A673 (cell line): ENCODE measurements at regions not wholly inside any gene's neighbourhood (a gene's known extent, or its start where the extent isn't known, plus 50 kb on each side); places are given as distances from the start of the nearest gene placed in this dataset.

ENCODE experiments used
- BruUV-seq: library from RNA; stranded (reverse); fragments of 400-500 nt; replicated peaks from 2 replicates; lab custom pipeline; 2021; lab: Mats Ljungman, UMichigan
- CTCF ChIA-PET: fragments of 300-600 bp; sonication (Branson Sonifier 250); formaldehyde crosslinking; loops from one replicate; lab custom pipeline; 2022; ENCODE audit warnings: antibody characterized with exemption; lab: Charles Lee
- POLR2A ChIA-PET: fragments of 300-600 bp; sonication (Branson Sonifier 250); formaldehyde crosslinking; loops from one replicate; lab custom pipeline; 2022; ENCODE audit warnings: antibody characterized with exemption; ENCODE audit not compliant: low non-redundant PET; lab: Charles Lee
- DNase-seq: peaks from one replicate; pipeline ENCODE4 v3.0.0-alpha.2; 2015; ENCODE audit warnings: low spot score
- H3K27ac ChIP-seq: fragments of 200-600 bp; sonication (generic); 2 replicates; pipeline ENCODE4 v1.5.1; 2016; ENCODE audit warnings: mixed run types, low read depth, mild to moderate bottlenecking, mixed read lengths, antibody characterized with exemption, low read length; ENCODE audit not compliant: poor library complexity, severe bottlenecking
- H3K27me3 ChIP-seq: fragments of 200-600 bp; sonication (generic); replicated peaks from 2 replicates; pipeline ENCODE4 v1.6.1; 2017; ENCODE audit warnings: mixed run types, low read depth, mild to moderate bottlenecking, mixed read lengths, antibody characterized with exemption, low read length; ENCODE audit not compliant: insufficient read depth, poor library complexity
- H3K36me3 ChIP-seq: fragments of 200-600 bp; sonication (generic); 2 replicates; pipeline ENCODE4 v1.6.1; 2016; ENCODE audit warnings: mixed run types, mild to moderate bottlenecking, mixed read lengths, antibody characterized with exemption, low read length; ENCODE audit not compliant: insufficient read depth, poor library complexity, severe bottlenecking
- H3K4me1 ChIP-seq: fragments of 200-600 bp; sonication (generic); 2 replicates; pipeline ENCODE4 v1.6.1; 2017; ENCODE audit warnings: mixed run types, mild to moderate bottlenecking, mixed read lengths, antibody characterized with exemption, low read length; ENCODE audit not compliant: insufficient read depth, poor library complexity, severe bottlenecking
- H3K4me3 ChIP-seq: fragments of 200-600 bp; sonication (generic); 2 replicates; pipeline ENCODE4 v1.5.1; 2016; ENCODE audit warnings: low read depth, mixed run types, mild to moderate bottlenecking, mixed read lengths, low read length; ENCODE audit not compliant: poor library complexity, severe bottlenecking
- H3K9me3 ChIP-seq: fragments of 200-600 bp; sonication (generic); 2 replicates; pipeline ENCODE4 v1.6.1; 2016; ENCODE audit warnings: mixed run types, low read depth, mild to moderate bottlenecking, mixed read lengths, antibody characterized with exemption, low read length; ENCODE audit not compliant: poor library complexity, severe bottlenecking
- CTCF ChIP-seq: fragments of 300-800, 200-600 bp; sonication (generic); conservative IDR thresholded peaks from 2 replicates; pipeline ENCODE4 v1.5.1; 2017; ENCODE audit warnings: low read depth, mild to moderate bottlenecking, antibody characterized with exemption, low read length, moderate library complexity, mixed read lengths
- EZH2 ChIP-seq: fragments of 200-600 bp; sonication (generic); IDR thresholded peaks from 2 replicates; pipeline ENCODE4 v1.6.1; 2017; ENCODE audit warnings: borderline replicate concordance, low read depth, mild to moderate bottlenecking, mixed read lengths, antibody characterized with exemption, low read length; ENCODE audit not compliant: poor library complexity, severe bottlenecking
- intact Hi-C: fragments of 100-400 bp; cut with micrococcal nuclease; formaldehyde crosslinking; loops from one replicate; pipeline ENCODE4 v1.10.0; 2022; ENCODE audit not compliant: unreplicated experiment

GRCh38 chr13:95445131-95445530 lies 107.4 kb upstream of the CLDN10 start:
- DNase-seq: peak; percentile 51
- intact Hi-C loops: no loop called here
- no TSS peak for BruUV-seq
- Histone ChIP-seq H3K36me3 (no peaks in the 10 kb centered on the region), H3K9me3 (no peaks in the 10 kb centered on the region), H3K27ac (no peak overlapping the region), H3K4me1 (no peaks in the 10 kb centered on the region), H3K27me3 (no peaks in the 10 kb centered on the region), H3K4me3 (no peak overlapping the region)
- ChIA-PET CTCF (no interaction called here), POLR2A (no interaction called here)
- no peak for TF ChIP-seq EZH2
- no peak for TF ChIP-seq CTCF

GRCh38 chr13:95447814-95448213 lies 104.7 kb upstream of the CLDN10 start:
- ChIA-PET POLR2A (no interaction called here), CTCF (no interaction called here)
- no peak overlapping the region for H3K27ac ChIP-seq
- H3K36me3 ChIP-seq: no peaks in the 10 kb centered on the region
- intact Hi-C loops: no loop called here
- no TSS peak for BruUV-seq
- DNase-seq: no peak
- TF ChIP-seq EZH2 (no peak), CTCF (no peak)
- H3K27me3 ChIP-seq: no peaks in the 10 kb centered on the region
- H3K4me1 ChIP-seq: no peaks in the 10 kb centered on the region
- H3K9me3 ChIP-seq: no peaks in the 10 kb centered on the region
- H3K4me3 ChIP-seq: no peak overlapping the region

- Histone ChIP-seq H3K4me3 (no peak overlapping the region), H3K27ac (no peak overlapping the region), H3K4me1 (peaks cover 3% of the 10 kb centered on the region), H3K27me3 (no peaks in the 10 kb centered on the region), H3K36me3 (no peaks in the 10 kb centered on the region), H3K9me3 (no peaks in the 10 kb centered on the region)
- no TSS peak for BruUV-seq
- CTCF ChIA-PET: no interaction called here
- TF ChIP-seq CTCF (no peak), EZH2 (no peak)
- no peak for DNase-seq
- POLR2A ChIA-PET: no interaction called here
- intact Hi-C loops: no loop called here
Observed at GRCh38 chr13:95451656-95452055, 100.9 kb upstream of the CLDN10 start.
